ENCODE measurements at regions not wholly inside any gene's neighbourhood (a gene's known extent, or its start where the extent isn't known, plus 50 kb on each side); places are given as distances from the start of the nearest gene placed in this dataset.
"Not testable (repeated sequence)": the region's sequence is repeated elsewhere in the genome, so short reads cannot be mapped to it uniquely, and the experiment has no call there.

- no peak for ATAC-seq
Observed at GRCh38 chr7:85376589-85376988, 189.7 kb upstream of the SEMA3D start.

GRCh38 chr7:85356916-85357315 is 170.1 kb upstream of the SEMA3D start:
- ATAC-seq: no peak

More at GRCh38 chr7:85376589-85376988, 189.7 kb upstream of the SEMA3D start:
- DNase-seq (ENCODE audit: low spot score): no peak

GRCh38 chr7:85343484-85343883 is 156.6 kb upstream of the SEMA3D start:
- ATAC-seq (no peak), DNase-seq (ENCODE audit: low spot score) (no peak)

More at GRCh38 chr7:85356916-85357315, 170.1 kb upstream of the SEMA3D start:
- DNase-seq (ENCODE audit: low spot score): no peak

- no peak for ATAC-seq
- DNase-seq (ENCODE audit: low spot score): no peak
Observed at GRCh38 chr7:85342781-85343180, 155.9 kb upstream of the SEMA3D start.

- no peak for ATAC-seq
- no peak for DNase-seq (ENCODE audit: low spot score)
Observed at GRCh38 chr7:85341973-85342372, 155.1 kb upstream of the SEMA3D start.

GRCh38 chr7:85341121-85341520 is 154.3 kb upstream of the SEMA3D start:
- no peak for ATAC-seq

GRCh38 chr7:85336086-85336485 is 149.2 kb upstream of the SEMA3D start:
- no peak for DNase-seq (ENCODE audit: low spot score)
- no peak for ATAC-seq

More at GRCh38 chr7:85341121-85341520, 154.3 kb upstream of the SEMA3D start:
- DNase-seq (ENCODE audit: low spot score): no peak

GRCh38 chr7:85335113-85335512 is 148.3 kb upstream of the SEMA3D start:
- not testable (repeated sequence) for ATAC-seq; DNase-seq (ENCODE audit: low spot score)

GRCh38 chr7:85328456-85328998 is 141.7 kb upstream of the SEMA3D start:
- no peak for DNase-seq (ENCODE audit: low spot score)
- ATAC-seq: no peak

GRCh38 chr7:85324145-85324799 is 137.4 kb upstream of the SEMA3D start:
- ATAC-seq (no peak), DNase-seq (ENCODE audit: low spot score) (no peak)

- DNase-seq (ENCODE audit: low spot score) (no peak), ATAC-seq (no peak)
Observed at GRCh38 chr7:85322252-85322651, 135.4 kb upstream of the SEMA3D start.

GRCh38 chr7:85320699-85321476 is 134.0 kb upstream of the SEMA3D start:
- DNase-seq (ENCODE audit: low spot score) (no peak), ATAC-seq (no peak)

- no peak for DNase-seq (ENCODE audit: low spot score)
- ATAC-seq: no peak
Observed at GRCh38 chr7:85316489-85316888, 129.6 kb upstream of the SEMA3D start.

- DNase-seq (ENCODE audit: low spot score) (no peak), ATAC-seq (no peak)
Observed at GRCh38 chr7:85310301-85310700, 123.4 kb upstream of the SEMA3D start.

- ATAC-seq: no peak
Observed at GRCh38 chr7:85306115-85306514, 119.3 kb upstream of the SEMA3D start.

GRCh38 chr7:85294176-85294575 is 107.3 kb upstream of the SEMA3D start:
- DNase-seq (ENCODE audit: low spot score): no peak
- ATAC-seq: no peak

More at GRCh38 chr7:85306115-85306514, 119.3 kb upstream of the SEMA3D start:
- DNase-seq (ENCODE audit: low spot score): no peak

- ATAC-seq (no peak), DNase-seq (ENCODE audit: low spot score) (no peak)
Observed at GRCh38 chr7:85292908-85293576, 106.2 kb upstream of the SEMA3D start.

GRCh38 chr7:85290269-85290668 is 103.4 kb upstream of the SEMA3D start:
- ATAC-seq (no peak), DNase-seq (ENCODE audit: low spot score) (no peak)

- DNase-seq (ENCODE audit: low spot score) (no peak), ATAC-seq (no peak)
Observed at GRCh38 chr7:85289279-85289678, 102.4 kb upstream of the SEMA3D start.

GRCh38 chr7:85287106-85287825 is 100.4 kb upstream of the SEMA3D start:
- ATAC-seq: no peak
- no peak for DNase-seq (ENCODE audit: low spot score)

- no peak for DNase-seq (ENCODE audit: low spot score)
- ATAC-seq: no peak
Observed at GRCh38 chr7:85286446-85286845, 99.6 kb upstream of the SEMA3D start.

Measured in left lobe of liver (tissue), 2 donors.